ENCODE measurements at regions not wholly inside any gene's neighbourhood (a gene's known extent, or its start where the extent isn't known, plus 50 kb on each side); places are given as distances from the start of the nearest gene placed in this dataset.

DNA sequence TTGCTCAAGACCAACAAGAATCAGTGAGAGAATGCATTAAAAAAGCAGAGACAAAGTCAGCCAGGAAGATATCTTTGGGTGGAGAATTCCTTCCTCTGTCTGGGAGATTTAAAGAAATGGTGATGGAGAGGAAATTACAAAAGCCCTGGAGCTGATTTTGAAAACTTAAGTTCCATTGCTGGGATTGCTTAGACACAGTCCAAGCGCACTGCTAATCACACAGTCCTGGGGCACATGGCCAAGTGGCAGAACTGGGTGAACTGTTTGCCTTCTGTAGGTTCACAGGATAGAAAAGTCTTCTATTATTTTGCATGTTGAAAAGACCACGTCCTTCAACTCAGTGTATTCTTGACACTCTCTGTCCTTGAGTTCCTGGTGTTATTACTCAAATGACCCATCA, 284.9 kb upstream of the FBXL7 start:
- WGBS (ENCODE audit: insufficient coverage, low lambda C conversion rate) = 100% methylated on average over 1 of the region's 2 CpGs
- H3K27ac ChIP-seq (ENCODE audit: low read length) = no peak overlapping the region
- H3K36me3 ChIP-seq (ENCODE audit: control insufficient read depth, insufficient read depth, low read length) = no peaks in the 10 kb centered on the region
- DNase-seq = no peak
- no peak overlapping the region for H3K4me3 ChIP-seq (ENCODE audit: low read length)
- no peaks in the 10 kb centered on the region for H3K4me1 ChIP-seq (ENCODE audit: control insufficient read depth, insufficient read depth, low read length)
- H3K27me3 ChIP-seq (ENCODE audit: control insufficient read depth, insufficient read depth, low read length) = no peaks in the 10 kb centered on the region
- H3K9me3 ChIP-seq (ENCODE audit: control insufficient read depth, low read depth, low read length) = no peaks in the 10 kb centered on the region

DNA sequence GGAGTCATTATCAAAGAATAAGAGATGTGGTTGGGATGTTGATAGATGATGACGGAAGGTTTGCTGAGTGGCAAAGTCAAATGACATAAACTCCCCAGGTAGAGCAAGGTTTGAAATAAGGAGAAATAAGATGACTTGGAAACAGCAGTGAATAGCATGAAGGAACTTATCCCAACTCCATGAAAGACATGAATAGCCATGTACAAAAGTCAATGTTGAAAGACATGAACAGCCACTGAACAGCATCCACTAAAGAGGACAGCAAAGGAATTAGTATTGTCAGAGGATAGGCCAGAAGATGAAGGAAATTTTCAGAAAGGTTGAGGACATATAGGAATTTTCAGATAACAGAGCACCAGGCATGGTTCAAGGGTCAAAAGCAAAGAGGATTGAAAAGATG, 286.0 kb upstream of the FBXL7 start:
- H3K4me3 ChIP-seq (ENCODE audit: low read length) = no peak overlapping the region
- WGBS (ENCODE audit: insufficient coverage, low lambda C conversion rate) = 83% methylated on average over 1 of the region's 1 CpG
- no peaks in the 10 kb centered on the region for H3K36me3 ChIP-seq (ENCODE audit: control insufficient read depth, insufficient read depth, low read length)
- H3K27me3 ChIP-seq (ENCODE audit: control insufficient read depth, insufficient read depth, low read length) = no peaks in the 10 kb centered on the region
- no peak for DNase-seq
- H3K9me3 ChIP-seq (ENCODE audit: control insufficient read depth, low read depth, low read length) = no peaks in the 10 kb centered on the region
- H3K4me1 ChIP-seq (ENCODE audit: control insufficient read depth, insufficient read depth, low read length) = no peaks in the 10 kb centered on the region
- no peak overlapping the region for H3K27ac ChIP-seq (ENCODE audit: low read length)

DNA sequence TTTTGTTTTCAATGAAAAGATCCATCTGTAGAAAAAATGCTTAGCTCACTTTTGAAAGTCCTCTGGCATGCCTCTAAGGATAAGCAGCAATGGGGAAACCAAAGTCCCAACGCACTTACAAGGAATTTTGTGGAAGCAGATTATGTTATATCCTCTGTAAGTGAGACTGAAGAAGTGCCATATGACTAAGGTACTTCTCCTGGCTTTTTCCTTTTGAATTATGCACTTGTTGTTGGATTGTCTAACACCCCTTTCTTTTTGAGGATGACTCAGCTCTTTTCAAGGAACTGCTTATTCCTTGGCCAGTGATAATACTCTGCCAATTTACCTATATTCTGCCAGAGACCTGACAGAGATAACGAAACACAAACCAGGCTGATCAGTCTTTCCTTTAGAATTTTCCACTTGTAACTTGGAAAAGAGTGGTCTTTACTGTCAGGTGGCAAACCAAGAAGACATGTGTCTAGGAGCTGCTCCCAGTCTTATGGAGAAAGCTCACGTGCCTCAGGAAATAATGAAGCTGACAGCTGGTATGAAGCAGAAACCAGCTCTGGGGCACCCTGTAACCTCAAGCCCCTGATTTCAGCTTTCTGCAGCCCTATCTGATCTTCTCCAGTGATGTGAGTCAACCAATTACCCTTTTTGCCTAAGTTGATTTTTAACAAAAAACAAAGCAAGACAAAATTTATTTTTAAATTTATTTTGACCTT, 290.8 kb upstream of the FBXL7 start:
- H3K27ac ChIP-seq (ENCODE audit: low read length) = no peak overlapping the region
- no peak for DNase-seq
- no peaks in the 10 kb centered on the region for H3K27me3 ChIP-seq (ENCODE audit: control insufficient read depth, insufficient read depth, low read length)
- no peak overlapping the region for H3K4me3 ChIP-seq (ENCODE audit: low read length)
- no peaks in the 10 kb centered on the region for H3K9me3 ChIP-seq (ENCODE audit: control insufficient read depth, low read depth, low read length)
- no CpG with 5 or more reads among the region's 3 CpGs for WGBS (ENCODE audit: insufficient coverage, low lambda C conversion rate)
- H3K4me1 ChIP-seq (ENCODE audit: control insufficient read depth, insufficient read depth, low read length) = no peaks in the 10 kb centered on the region
- no peaks in the 10 kb centered on the region for H3K36me3 ChIP-seq (ENCODE audit: control insufficient read depth, insufficient read depth, low read length)

DNA sequence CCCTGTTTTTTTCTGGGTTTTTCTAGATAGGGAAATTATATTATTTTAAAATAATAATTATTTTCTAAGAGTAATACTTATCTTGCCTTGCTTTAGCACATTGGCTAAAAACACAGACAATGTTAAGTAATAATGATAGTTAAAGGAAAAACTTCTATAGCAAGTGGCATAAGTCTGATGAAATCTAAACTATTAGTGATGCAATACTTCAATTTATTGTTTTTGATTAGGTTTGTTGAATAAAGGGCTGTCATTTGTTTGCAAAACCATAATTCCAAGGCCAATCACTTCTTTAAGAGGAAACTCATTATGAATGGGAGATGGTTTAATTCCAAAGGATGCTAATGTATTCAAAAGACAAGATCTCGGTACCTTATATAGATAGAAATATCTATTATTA, 293.8 kb upstream of the FBXL7 start:
- 100% methylated on average over 1 of the region's 1 CpG for WGBS (ENCODE audit: insufficient coverage, low lambda C conversion rate)
- Histone ChIP-seq H3K9me3 (ENCODE audit: control insufficient read depth, low read depth, low read length) (no peaks in the 10 kb centered on the region), H3K4me1 (ENCODE audit: control insufficient read depth, insufficient read depth, low read length) (no peaks in the 10 kb centered on the region), H3K4me3 (ENCODE audit: low read length) (no peak overlapping the region), H3K27me3 (ENCODE audit: control insufficient read depth, insufficient read depth, low read length) (no peaks in the 10 kb centered on the region), H3K27ac (ENCODE audit: low read length) (no peak overlapping the region), H3K36me3 (ENCODE audit: control insufficient read depth, insufficient read depth, low read length) (no peaks in the 10 kb centered on the region)
- no peak for DNase-seq

DNA sequence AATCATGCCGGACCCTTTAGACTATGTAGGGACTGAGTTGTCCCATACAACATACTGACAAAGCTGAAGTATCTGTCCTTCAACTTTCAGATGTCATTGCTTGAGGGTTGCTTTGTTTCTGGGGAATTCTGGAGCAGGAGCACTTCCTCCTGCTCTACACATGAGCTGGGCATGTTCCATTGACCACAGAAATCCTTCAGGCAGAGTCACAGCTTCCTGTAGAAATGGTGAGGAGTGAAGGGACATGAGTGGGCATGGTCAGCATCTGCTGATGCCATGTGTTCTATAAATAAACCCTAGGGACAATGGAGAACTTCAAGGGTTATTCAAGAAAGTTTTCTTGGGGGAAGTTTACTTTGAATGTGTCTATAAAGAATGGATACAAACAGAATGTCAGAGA, 296.6 kb upstream of the FBXL7 start:
- Histone ChIP-seq H3K4me3 (ENCODE audit: low read length) (no peak overlapping the region), H3K27me3 (ENCODE audit: control insufficient read depth, insufficient read depth, low read length) (no peaks in the 10 kb centered on the region), H3K4me1 (ENCODE audit: control insufficient read depth, insufficient read depth, low read length) (no peaks in the 10 kb centered on the region), H3K27ac (ENCODE audit: low read length) (no peak overlapping the region), H3K36me3 (ENCODE audit: control insufficient read depth, insufficient read depth, low read length) (no peaks in the 10 kb centered on the region), H3K9me3 (ENCODE audit: control insufficient read depth, low read depth, low read length) (no peaks in the 10 kb centered on the region)
- no peak for DNase-seq
- no CpG with 5 or more reads among the region's 1 CpG for WGBS (ENCODE audit: insufficient coverage, low lambda C conversion rate)

DNA sequence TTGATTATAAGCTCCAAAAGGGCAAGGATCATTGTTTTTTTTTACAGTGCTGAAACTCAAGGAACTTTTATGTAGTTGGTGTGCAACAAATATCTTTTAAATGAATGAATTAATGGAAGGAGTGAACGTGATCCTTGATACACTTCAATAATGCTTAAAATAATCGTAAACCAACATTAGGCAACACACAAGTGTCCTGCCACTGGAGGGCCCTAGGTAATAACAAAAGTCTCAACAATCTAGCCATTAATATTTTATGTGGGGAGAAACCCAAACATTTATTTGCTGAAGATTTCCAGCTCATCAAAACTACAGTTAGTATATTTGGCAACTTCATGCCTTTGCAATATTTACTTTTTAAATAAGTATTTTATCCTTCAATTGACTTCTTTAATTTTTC, 309.0 kb upstream of the FBXL7 start:
- no peaks in the 10 kb centered on the region for H3K4me1 ChIP-seq (ENCODE audit: control insufficient read depth, insufficient read depth, low read length)
- no peaks in the 10 kb centered on the region for H3K27me3 ChIP-seq (ENCODE audit: control insufficient read depth, insufficient read depth, low read length)
- H3K36me3 ChIP-seq (ENCODE audit: control insufficient read depth, insufficient read depth, low read length) = no peaks in the 10 kb centered on the region
- 40% methylated on average over 1 of the region's 2 CpGs for WGBS (ENCODE audit: insufficient coverage, low lambda C conversion rate)
- H3K4me3 ChIP-seq (ENCODE audit: low read length) = no peak overlapping the region
- no peaks in the 10 kb centered on the region for H3K9me3 ChIP-seq (ENCODE audit: control insufficient read depth, low read depth, low read length)
- no peak overlapping the region for H3K27ac ChIP-seq (ENCODE audit: low read length)
- DNase-seq = no peak

DNA sequence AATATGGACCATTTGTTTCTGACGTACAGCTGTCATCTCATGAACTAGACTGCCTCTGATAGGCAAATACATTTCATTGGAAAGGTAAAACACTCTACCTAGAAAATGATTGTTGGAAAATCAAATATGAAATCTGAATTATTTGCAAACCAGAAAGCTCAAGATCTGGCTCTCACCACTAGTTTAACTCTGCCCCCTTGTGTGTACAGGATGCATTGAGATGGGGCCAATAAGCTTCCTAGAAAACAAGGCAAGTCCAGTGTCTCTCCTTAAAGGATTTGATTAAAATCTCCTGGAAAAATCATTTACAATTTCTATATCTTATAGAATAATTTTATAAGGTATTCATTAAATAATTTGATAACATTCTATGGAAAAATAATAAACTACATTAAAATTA, 311.9 kb upstream of the ANKH start:
- WGBS (ENCODE audit: insufficient coverage, low lambda C conversion rate) = 89% methylated on average over 1 of the region's 1 CpG
- Histone ChIP-seq H3K36me3 (ENCODE audit: control insufficient read depth, insufficient read depth, low read length) (no peaks in the 10 kb centered on the region), H3K4me3 (ENCODE audit: low read length) (no peak overlapping the region), H3K4me1 (ENCODE audit: control insufficient read depth, insufficient read depth, low read length) (no peaks in the 10 kb centered on the region), H3K27me3 (ENCODE audit: control insufficient read depth, insufficient read depth, low read length) (no peaks in the 10 kb centered on the region), H3K27ac (ENCODE audit: low read length) (no peak overlapping the region), H3K9me3 (ENCODE audit: control insufficient read depth, low read depth, low read length) (no peaks in the 10 kb centered on the region)
- no peak for DNase-seq

DNA sequence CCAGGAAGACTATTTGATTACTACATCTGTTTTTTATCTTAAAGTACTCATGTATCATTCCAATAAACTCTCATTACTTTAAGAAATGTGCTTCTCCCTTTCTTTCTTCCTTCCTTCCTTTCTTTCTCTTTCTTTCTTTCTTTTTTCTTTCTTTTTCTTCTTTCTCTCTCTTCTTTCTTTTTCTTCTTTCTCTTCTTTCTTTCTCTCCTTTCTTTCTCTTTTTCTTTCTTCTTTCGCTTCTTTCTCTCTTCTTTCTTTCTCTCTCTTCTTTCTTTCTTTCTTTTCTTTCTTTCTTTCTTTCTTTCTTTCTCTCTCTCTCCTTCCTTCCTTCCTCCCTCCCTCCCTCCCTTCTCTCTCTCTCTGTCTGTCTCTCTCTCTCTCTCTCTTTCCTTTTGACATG, 298.6 kb upstream of the ANKH start:
- H3K4me3 ChIP-seq (ENCODE audit: low read length) = no peak overlapping the region
- no peak for DNase-seq
- whole genome bisulfite sequencing (ENCODE audit: insufficient coverage, low lambda C conversion rate) = 86% methylated on average over 1 of the region's 1 CpG

DNA sequence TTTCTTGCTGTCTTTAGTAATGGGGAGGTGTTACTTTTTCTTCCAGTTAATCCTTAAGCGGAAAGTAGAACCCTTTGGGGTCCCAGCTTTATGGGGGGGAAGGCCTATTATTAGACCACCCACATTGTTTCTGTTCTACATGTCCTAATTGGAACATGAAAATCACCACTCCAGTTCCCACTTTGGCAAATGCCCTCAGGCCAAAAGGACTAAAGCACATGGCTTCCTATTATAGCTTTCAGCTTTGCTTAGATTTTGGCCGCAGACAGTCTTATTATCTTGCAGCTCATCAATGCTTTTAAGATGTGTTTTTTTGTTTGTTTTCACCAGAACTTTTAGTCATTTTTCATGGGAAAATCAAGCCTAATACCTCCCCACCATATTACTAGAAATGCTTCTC, 296.8 kb upstream of the ANKH start:
- Histone ChIP-seq H3K27ac (ENCODE audit: low read length) (no peak overlapping the region), H3K9me3 (ENCODE audit: control insufficient read depth, low read depth, low read length) (no peaks in the 10 kb centered on the region), H3K36me3 (ENCODE audit: control insufficient read depth, insufficient read depth, low read length) (no peaks in the 10 kb centered on the region), H3K4me1 (ENCODE audit: control insufficient read depth, insufficient read depth, low read length) (no peaks in the 10 kb centered on the region), H3K4me3 (ENCODE audit: low read length) (no peak overlapping the region), H3K27me3 (ENCODE audit: control insufficient read depth, insufficient read depth, low read length) (no peaks in the 10 kb centered on the region)
- no CpG with 5 or more reads among the region's 2 CpGs for WGBS (ENCODE audit: insufficient coverage, low lambda C conversion rate)
- no peak for DNase-seq

More for the DNA sequence above, 298.6 kb upstream of the ANKH start:
- Histone ChIP-seq H3K27me3 (ENCODE audit: control insufficient read depth, insufficient read depth, low read length) (no peaks in the 10 kb centered on the region), H3K9me3 (ENCODE audit: control insufficient read depth, low read depth, low read length) (no peaks in the 10 kb centered on the region), H3K27ac (ENCODE audit: low read length) (no peak overlapping the region), H3K4me1 (ENCODE audit: control insufficient read depth, insufficient read depth, low read length) (no peaks in the 10 kb centered on the region), H3K36me3 (ENCODE audit: control insufficient read depth, insufficient read depth, low read length) (no peaks in the 10 kb centered on the region)

DNA sequence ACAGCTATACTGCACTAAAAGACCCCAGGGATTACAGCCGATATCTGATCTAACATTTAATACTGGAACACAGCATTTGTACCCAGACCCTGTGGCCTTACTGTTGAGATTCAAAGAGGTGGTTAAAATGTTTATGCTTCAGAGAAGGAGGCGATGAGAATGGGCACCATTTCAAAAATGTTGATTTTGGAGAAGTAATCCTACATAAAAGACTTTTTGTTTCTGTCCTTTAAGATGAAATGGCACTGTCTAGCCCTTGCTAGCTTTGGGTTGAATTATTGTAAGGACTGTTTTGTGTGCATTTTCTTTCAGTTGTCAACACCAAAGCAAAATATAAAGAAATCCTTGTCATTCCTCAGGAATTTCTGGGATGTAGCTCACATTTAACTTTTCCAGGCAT, 288.5 kb upstream of the ANKH start:
- Histone ChIP-seq H3K4me1 (ENCODE audit: control insufficient read depth, insufficient read depth, low read length) (no peaks in the 10 kb centered on the region), H3K36me3 (ENCODE audit: control insufficient read depth, insufficient read depth, low read length) (no peaks in the 10 kb centered on the region), H3K9me3 (ENCODE audit: control insufficient read depth, low read depth, low read length) (no peaks in the 10 kb centered on the region), H3K4me3 (ENCODE audit: low read length) (no peak overlapping the region), H3K27ac (ENCODE audit: low read length) (no peak overlapping the region), H3K27me3 (ENCODE audit: control insufficient read depth, insufficient read depth, low read length) (no peaks in the 10 kb centered on the region)
- WGBS (ENCODE audit: insufficient coverage, low lambda C conversion rate) = 71% methylated on average over 1 of the region's 2 CpGs
- no peak for DNase-seq

DNA sequence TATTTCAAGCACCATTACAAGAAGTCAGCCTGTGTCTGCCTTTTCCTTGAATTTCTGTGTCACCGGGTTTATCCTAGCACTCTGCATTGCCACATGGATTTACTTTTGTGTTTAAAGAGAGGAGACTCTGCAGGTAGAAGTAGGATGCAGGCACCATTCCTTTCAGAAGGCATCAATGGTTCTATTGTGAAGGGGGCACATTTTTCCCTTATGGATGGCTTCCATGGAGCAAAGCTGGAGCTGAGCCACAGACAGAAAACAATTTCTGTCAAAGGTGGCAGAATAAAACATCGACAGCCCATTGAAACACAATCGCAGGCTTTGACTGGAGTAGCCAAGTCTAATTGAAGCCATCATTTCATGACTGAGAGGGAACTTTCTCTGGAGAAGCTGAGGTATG, 288.0 kb upstream of the ANKH start:
- H3K27me3 ChIP-seq (ENCODE audit: control insufficient read depth, insufficient read depth, low read length) = no peaks in the 10 kb centered on the region
- no CpG with 5 or more reads among the region's 3 CpGs for WGBS (ENCODE audit: insufficient coverage, low lambda C conversion rate)
- H3K36me3 ChIP-seq (ENCODE audit: control insufficient read depth, insufficient read depth, low read length) = no peaks in the 10 kb centered on the region
- H3K4me3 ChIP-seq (ENCODE audit: low read length) = no peak overlapping the region
- no peaks in the 10 kb centered on the region for H3K9me3 ChIP-seq (ENCODE audit: control insufficient read depth, low read depth, low read length)
- H3K27ac ChIP-seq (ENCODE audit: low read length) = no peak overlapping the region
- DNase-seq = no peak
- no peaks in the 10 kb centered on the region for H3K4me1 ChIP-seq (ENCODE audit: control insufficient read depth, insufficient read depth, low read length)
